ENCODE measurements at regions not wholly inside any gene's neighbourhood (a gene's known extent, or its start where the extent isn't known, plus 50 kb on each side); places are given as distances from the start of the nearest gene placed in this dataset.

- Histone ChIP-seq H3K9me3 (no peaks in the 10 kb centered on the region), H3K27me3 (no peaks in the 10 kb centered on the region), H3K27ac (no peak overlapping the region), H3K4me1 (no peaks in the 10 kb centered on the region), H3K36me3 (no peaks in the 10 kb centered on the region), H3K4me3 (no peak overlapping the region)
- DNase-seq = no peak
- TF ChIP-seq POLR2A (IDR thresholded peaks at IDR 0.05) = no peak
- no peak for TF ChIP-seq CTCF (IDR thresholded peaks at IDR 0.05)
- intact Hi-C loops (cut with DNase I; ENCODE audit: low total_unique reads) = no loop called here
These were observed 94.4 kb downstream of the INHBA start for GRCh38 chr7:41608447-41608846.

- H3K27me3 ChIP-seq = no peaks in the 10 kb centered on the region
- H3K36me3 ChIP-seq = no peaks in the 10 kb centered on the region
- intact Hi-C loops (cut with DNase I; ENCODE audit: low total_unique reads) = no loop called here
- no peak overlapping the region for H3K27ac ChIP-seq
- H3K9me3 ChIP-seq = no peaks in the 10 kb centered on the region
- no peak for TF ChIP-seq CTCF (IDR thresholded peaks at IDR 0.05)
- TF ChIP-seq POLR2A (IDR thresholded peaks at IDR 0.05) = no peak
- no peak for DNase-seq
- no peak overlapping the region for H3K4me3 ChIP-seq
- H3K4me1 ChIP-seq = no peaks in the 10 kb centered on the region
These were observed 98.9 kb downstream of the INHBA start for GRCh38 chr7:41603985-41604384.

GRCh38 chr7:41599760-41600159 lies 103.1 kb downstream of the INHBA start:
- Histone ChIP-seq H3K4me1 (no peaks in the 10 kb centered on the region), H3K27me3 (no peaks in the 10 kb centered on the region), H3K27ac (no peak overlapping the region), H3K36me3 (no peaks in the 10 kb centered on the region), H3K9me3 (no peaks in the 10 kb centered on the region), H3K4me3 (no peak overlapping the region)
- no peak for DNase-seq
- TF ChIP-seq POLR2A (IDR thresholded peaks at IDR 0.05) (no peak), CTCF (IDR thresholded peaks at IDR 0.05) (no peak)
- intact Hi-C loops (cut with DNase I; ENCODE audit: low total_unique reads) = no loop called here

GRCh38 chr7:41592794-41593193 lies 110.1 kb downstream of the INHBA start:
- no peak overlapping the region for H3K4me3 ChIP-seq
- H3K36me3 ChIP-seq = no peaks in the 10 kb centered on the region
- DNase-seq = no peak
- no peaks in the 10 kb centered on the region for H3K27me3 ChIP-seq
- no peaks in the 10 kb centered on the region for H3K4me1 ChIP-seq
- no peak overlapping the region for H3K27ac ChIP-seq
- no peaks in the 10 kb centered on the region for H3K9me3 ChIP-seq
- intact Hi-C loops (cut with DNase I; ENCODE audit: low total_unique reads) = no loop called here
- no peak for TF ChIP-seq CTCF (IDR thresholded peaks at IDR 0.05)
- TF ChIP-seq POLR2A (IDR thresholded peaks at IDR 0.05) = no peak

GRCh38 chr7:41592236-41592635 lies 110.7 kb downstream of the INHBA start:
- Histone ChIP-seq H3K36me3 (no peaks in the 10 kb centered on the region), H3K4me1 (no peaks in the 10 kb centered on the region), H3K9me3 (no peaks in the 10 kb centered on the region), H3K4me3 (no peak overlapping the region), H3K27ac (no peak overlapping the region), H3K27me3 (no peaks in the 10 kb centered on the region)
- intact Hi-C loops (cut with DNase I; ENCODE audit: low total_unique reads) = no loop called here
- no peak for DNase-seq
- TF ChIP-seq CTCF (IDR thresholded peaks at IDR 0.05) = no peak
- TF ChIP-seq POLR2A (IDR thresholded peaks at IDR 0.05) = no peak
